K562 (cell line): ENCODE measurements at regions not wholly inside any gene's neighbourhood (a gene's known extent, or its start where the extent isn't known, plus 50 kb on each side); places are given as distances from the start of the nearest gene placed in this dataset.

ENCODE experiments used
- ATF1 ChIP-seq, 2 experiments: fragments of 450-650 bp in 1 of 2; IDR thresholded peaks; 2 replicates each; pipeline ENCODE4 v1.6.1; 2016; ENCODE audit warnings: missing compliant biosample characterization in 1 of 2, missing genetic modification characterization in 1 of 2
- BCOR ChIP-seq: fragments of 450-650 bp; IDR thresholded peaks from 2 replicates; pipeline ENCODE4 v1.6.1; 2016
- BRD9 ChIP-seq: fragments of 450-650 bp; IDR thresholded peaks from 2 replicates; pipeline ENCODE4 v1.6.1; 2018; ENCODE audit warnings: low read depth; ENCODE audit not compliant: partially characterized antibody
- DDX20 ChIP-seq: fragments of 450-650 bp; IDR thresholded peaks from 2 replicates; pipeline ENCODE4 v1.6.1; 2016; ENCODE audit warnings: missing genetic modification characterization, low read depth, mild to moderate bottlenecking, missing compliant biosample characterization, moderate library complexity
- ETS2 ChIP-seq: IDR thresholded peaks from 2 replicates; pipeline ENCODE4 v1.6.1; 2016; ENCODE audit warnings: borderline replicate concordance, missing genetic modification characterization, mild to moderate bottlenecking, moderate library complexity, missing compliant biosample characterization; ENCODE audit not compliant: poor library complexity, severe bottlenecking
- FOXJ3 ChIP-seq: sonication (generic); formaldehyde crosslinking; IDR thresholded peaks from 2 replicates; pipeline ENCODE4 v1.4.0; 2020; ENCODE audit warnings: mild to moderate bottlenecking, missing genetic modification reagents
- GATAD2A ChIP-seq: fragments of 450-650 bp; IDR thresholded peaks from 2 replicates; pipeline ENCODE4 v1.6.1; 2017
- HMGXB4 ChIP-seq: sonication (generic); formaldehyde crosslinking; IDR thresholded peaks from 2 replicates; pipeline ENCODE4 v1.8.1; 2023; ENCODE audit warnings: mild to moderate bottlenecking, missing genetic modification reagents
- ILF3 ChIP-seq: fragments of 450-650 bp; IDR thresholded peaks from 2 replicates; pipeline ENCODE4 v1.6.1; 2018; ENCODE audit warnings: antibody characterized with exemption, mild to moderate bottlenecking, moderate library complexity, borderline replicate concordance
- KDM1A ChIP-seq, 2 experiments: fragments of 450-650 bp; IDR thresholded peaks; 2 replicates each; pipeline ENCODE4 v1.6.1; 2016; ENCODE audit warnings: mild to moderate bottlenecking in 2 of 2
- MTA2 ChIP-seq: fragments of 450-650 bp; IDR thresholded peaks from 2 replicates; pipeline ENCODE4 v1.6.1; 2016; ENCODE audit warnings: low read depth
- RBM25 ChIP-seq: fragments of 200-400 bp; formaldehyde crosslinking; IDR thresholded peaks from 2 replicates; pipeline ENCODE4 v1.6.1; 2018; ENCODE audit warnings: low read length, low read depth, moderate library complexity; ENCODE audit not compliant: severe bottlenecking
- SNAPC5 ChIP-seq: fragments of 250-450 bp; sonication (Bioruptor Pico); IDR thresholded peaks from 2 replicates; pipeline ENCODE4 v1.8.0; 2021; ENCODE audit warnings: moderate library complexity, mild to moderate bottlenecking, inconsistent platforms
- TAF9B ChIP-seq: fragments of 450-650 bp; IDR thresholded peaks from 2 replicates; pipeline ENCODE4 v1.6.1; 2018; ENCODE audit warnings: mild to moderate bottlenecking; ENCODE audit not compliant: partially characterized antibody
- TCF15 ChIP-seq: fragments of 250-450 bp; sonication (Bioruptor Pico); IDR thresholded peaks from 2 replicates; pipeline ENCODE4 v1.8.0; 2022; ENCODE audit warnings: moderate library complexity, mild to moderate bottlenecking, inconsistent platforms
- TSHZ1 ChIP-seq: fragments of 250-450 bp; sonication (Bioruptor Pico); IDR thresholded peaks from 2 replicates; pipeline ENCODE4 v1.4.0; 2020; ENCODE audit warnings: mild to moderate bottlenecking, moderate library complexity
- WHSC1 ChIP-seq: IDR thresholded peaks from one replicate; pipeline ENCODE4 v1.6.1; 2012; ENCODE audit warnings: low read length, control low read depth, inconsistent platforms
- ZBTB11 ChIP-seq, 3 experiments: fragments of 200-800 bp in 1 of 3; fragments of 250-450 bp in 1 of 3; fragments of 450-650 bp in 1 of 3; sonication (Bioruptor Pico) in 1 of 3; sonication (Bioruptor generic) in 1 of 3; formaldehyde crosslinking in 1 of 3; IDR thresholded peaks; 2 replicates each; pipeline versions ENCODE4 v1.6.1 to v1.8.0; 2016 to 2022; ENCODE audit warnings: mild to moderate bottlenecking in 2 of 3, missing genetic modification characterization in 2 of 3, missing compliant biosample characterization in 1 of 3, moderate library complexity in 1 of 3
- ZC3H4 ChIP-seq: sonication (generic); formaldehyde crosslinking; IDR thresholded peaks from 2 replicates; pipeline ENCODE4 v1.9.0; 2021; ENCODE audit warnings: missing genetic modification reagents, borderline replicate concordance
- ZKSCAN3 ChIP-seq: fragments of 250-450 bp; sonication (Bioruptor Pico); IDR thresholded peaks from 2 replicates; pipeline ENCODE4 v1.4.0; 2020
- ZNF12 ChIP-seq: sonication (generic); formaldehyde crosslinking; IDR thresholded peaks from 2 replicates; pipeline ENCODE4 v1.4.0; 2020; ENCODE audit warnings: mild to moderate bottlenecking, missing genetic modification reagents

GRCh38 chr4:80143307-80143679, 54.0 kb upstream of the PRDM8 start (continued):
- no peak for TF ChIP-seq ZKSCAN3 (CRISPR knock-in tag)
- no peak for TF ChIP-seq ETS2 (tag)
- TF ChIP-seq ZBTB11 (CRISPR knock-in tag; IDR thresholded peaks at IDR 0.05) = no peak
- peak; percentile 37 for TF ChIP-seq TAF9B
- TF ChIP-seq DDX20 (tag) = peak; percentile 55; the same call in 1 of the 2 replicates
- no peak for TF ChIP-seq ZNF12 (CRISPR knock-in tag)
- TF ChIP-seq KDM1A (IDR thresholded peaks at IDR 0.05) = peak; percentile 99
- no peak for TF ChIP-seq TCF15 (CRISPR knock-in tag)
- peak; percentile 86 for TF ChIP-seq GATAD2A
- no peak for TF ChIP-seq FOXJ3 (CRISPR knock-in tag)
- peak; percentile 92; the same call in 1 of the 2 replicates for TF ChIP-seq ILF3
- no peak for TF ChIP-seq WHSC1
- TF ChIP-seq ZC3H4 (CRISPR knock-in tag) = no peak
- no peak for TF ChIP-seq ATF1 (CRISPR knock-in tag; IDR thresholded peaks at IDR 0.05)
- peak; percentile 79 for TF ChIP-seq ATF1 (tag; IDR thresholded peaks at IDR 0.05)
- no peak for TF ChIP-seq HMGXB4 (CRISPR knock-in tag)
- TF ChIP-seq BCOR = peak; percentile 80; the same call in 1 of the 2 replicates
- no peak for TF ChIP-seq SNAPC5
- TF ChIP-seq BRD9 = peak; percentile 63
- no peak for TF ChIP-seq RBM25
- no peak for TF ChIP-seq TSHZ1 (CRISPR knock-in tag)
- TF ChIP-seq MTA2 = peak; percentile 99
